ENCODE measurements at regions not wholly inside any gene's neighbourhood (a gene's known extent, or its start where the extent isn't known, plus 50 kb on each side); places are given as distances from the start of the nearest gene placed in this dataset.

DNA sequence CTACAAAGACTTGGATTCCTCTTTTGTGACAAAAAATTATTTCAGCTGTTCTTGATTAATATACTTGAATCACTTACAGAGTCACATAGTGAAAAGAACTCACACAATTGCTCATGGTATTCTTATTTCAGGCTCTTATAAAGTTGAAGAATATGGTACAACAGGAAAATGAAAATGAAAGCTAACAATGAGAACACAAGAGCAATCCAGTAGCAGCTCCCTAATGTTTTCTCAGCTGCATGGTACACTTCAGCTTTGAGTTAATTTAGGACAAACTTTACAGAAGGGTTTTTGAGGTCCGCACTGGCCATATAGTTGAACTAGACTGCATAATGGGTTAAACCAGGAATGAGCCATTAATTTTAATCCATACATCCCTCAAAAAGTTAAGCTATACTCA is 1261.8 kb downstream of the SLITRK5 start:
- TF ChIP-seq, protein P1, sequence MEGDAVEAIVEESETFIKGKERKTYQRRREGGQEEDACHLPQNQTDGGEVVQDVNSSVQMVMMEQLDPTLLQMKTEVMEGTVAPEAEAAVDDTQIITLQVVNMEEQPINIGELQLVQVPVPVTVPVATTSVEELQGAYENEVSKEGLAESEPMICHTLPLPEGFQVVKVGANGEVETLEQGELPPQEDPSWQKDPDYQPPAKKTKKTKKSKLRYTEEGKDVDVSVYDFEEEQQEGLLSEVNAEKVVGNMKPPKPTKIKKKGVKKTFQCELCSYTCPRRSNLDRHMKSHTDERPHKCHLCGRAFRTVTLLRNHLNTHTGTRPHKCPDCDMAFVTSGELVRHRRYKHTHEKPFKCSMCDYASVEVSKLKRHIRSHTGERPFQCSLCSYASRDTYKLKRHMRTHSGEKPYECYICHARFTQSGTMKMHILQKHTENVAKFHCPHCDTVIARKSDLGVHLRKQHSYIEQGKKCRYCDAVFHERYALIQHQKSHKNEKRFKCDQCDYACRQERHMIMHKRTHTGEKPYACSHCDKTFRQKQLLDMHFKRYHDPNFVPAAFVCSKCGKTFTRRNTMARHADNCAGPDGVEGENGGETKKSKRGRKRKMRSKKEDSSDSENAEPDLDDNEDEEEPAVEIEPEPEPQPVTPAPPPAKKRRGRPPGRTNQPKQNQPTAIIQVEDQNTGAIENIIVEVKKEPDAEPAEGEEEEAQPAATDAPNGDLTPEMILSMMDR (IDR thresholded peaks at IDR 0.05; ENCODE audit: low read depth, low read length): no peak
- no peak for TF ChIP-seq EZH2phosphoT487 (IDR thresholded peaks at IDR 0.05; ENCODE audit: low read depth)

All from OCI-LY3 (cell line).